Brain microvascular endothelial cell (primary cell): ENCODE measurements at regions not wholly inside any gene's neighbourhood (a gene's known extent, or its start where the extent isn't known, plus 50 kb on each side); places are given as distances from the start of the nearest gene placed in this dataset.

Source experiments
- DNase-seq: peaks from one replicate; pipeline ENCODE4 v3.0.0-alpha.2; 2020
- H3K27ac ChIP-seq: fragments of 250-450 bp; sonication (Bioruptor Pico); 2 replicates; pipeline ENCODE4 v1.5.1; 2020; ENCODE audit warnings: mild to moderate bottlenecking, moderate library complexity
- H3K27me3 ChIP-seq: fragments of 250-450 bp; sonication (Bioruptor Pico); replicated peaks from 2 replicates; pipeline ENCODE4 v1.5.1; 2020; ENCODE audit warnings: mild to moderate bottlenecking
- H3K36me3 ChIP-seq: fragments of 250-450 bp; sonication (Bioruptor Pico); replicated peaks from 2 replicates; pipeline ENCODE4 v1.5.1; 2020; ENCODE audit warnings: mild to moderate bottlenecking
- H3K4me3 ChIP-seq: 2 replicates; pipeline ENCODE4 v1.5.1; 2011; ENCODE audit warnings: low read depth, mild to moderate bottlenecking, control low read depth, low read length, moderate library complexity
- in situ Hi-C: cut with HindIII; loops from 2 replicates; pipeline ENCODE4 v1.10.0; 2017; ENCODE audit warnings: low sequenced_read_pairs, low pct_ligation_motif_present
- TF ChIP-seq, protein P1 (sequence below): IDR thresholded peaks from 2 replicates; pipeline ENCODE4 v1.5.1; 2011; ENCODE audit warnings: low read depth, mild to moderate bottlenecking, moderate library complexity, low read length, control low read depth, inconsistent platforms; ENCODE audit errors: missing control alignments

- DNase-seq: no peak
- in situ Hi-C loops: no loop called here
- Histone ChIP-seq H3K4me3 (no peak overlapping the region), H3K36me3 (no peaks in the 10 kb centered on the region), H3K27ac (no peak overlapping the region), H3K27me3 (no peaks in the 10 kb centered on the region)
- TF ChIP-seq, protein P1, sequence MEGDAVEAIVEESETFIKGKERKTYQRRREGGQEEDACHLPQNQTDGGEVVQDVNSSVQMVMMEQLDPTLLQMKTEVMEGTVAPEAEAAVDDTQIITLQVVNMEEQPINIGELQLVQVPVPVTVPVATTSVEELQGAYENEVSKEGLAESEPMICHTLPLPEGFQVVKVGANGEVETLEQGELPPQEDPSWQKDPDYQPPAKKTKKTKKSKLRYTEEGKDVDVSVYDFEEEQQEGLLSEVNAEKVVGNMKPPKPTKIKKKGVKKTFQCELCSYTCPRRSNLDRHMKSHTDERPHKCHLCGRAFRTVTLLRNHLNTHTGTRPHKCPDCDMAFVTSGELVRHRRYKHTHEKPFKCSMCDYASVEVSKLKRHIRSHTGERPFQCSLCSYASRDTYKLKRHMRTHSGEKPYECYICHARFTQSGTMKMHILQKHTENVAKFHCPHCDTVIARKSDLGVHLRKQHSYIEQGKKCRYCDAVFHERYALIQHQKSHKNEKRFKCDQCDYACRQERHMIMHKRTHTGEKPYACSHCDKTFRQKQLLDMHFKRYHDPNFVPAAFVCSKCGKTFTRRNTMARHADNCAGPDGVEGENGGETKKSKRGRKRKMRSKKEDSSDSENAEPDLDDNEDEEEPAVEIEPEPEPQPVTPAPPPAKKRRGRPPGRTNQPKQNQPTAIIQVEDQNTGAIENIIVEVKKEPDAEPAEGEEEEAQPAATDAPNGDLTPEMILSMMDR: no peak
Measured at GRCh38 chr2:134073023-134073422, 180.8 kb upstream of the MGAT5 start.

DNA sequence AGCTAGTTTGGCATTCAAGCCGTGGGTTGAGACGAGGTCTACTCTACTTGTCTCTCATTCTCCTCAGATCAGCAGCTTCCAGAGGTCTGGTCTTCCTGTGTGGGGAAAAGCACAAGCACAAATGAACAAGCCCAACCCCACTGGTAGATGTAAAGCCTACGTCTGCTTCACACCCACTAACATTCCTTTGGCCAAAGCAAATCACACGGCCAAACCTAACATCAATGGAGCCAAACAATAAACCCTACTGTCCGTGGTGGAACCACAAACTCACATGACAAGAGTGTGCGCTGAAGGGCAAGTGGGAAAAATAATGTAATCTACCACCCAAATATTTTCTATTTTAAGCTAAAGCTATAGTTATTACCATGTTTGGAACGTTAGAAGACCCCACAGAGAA lies 179.3 kb upstream of the MGAT5 start:
- no peaks in the 10 kb centered on the region for H3K27me3 ChIP-seq
- no peak for DNase-seq
- in situ Hi-C loops: no loop called here
- no peak overlapping the region for H3K27ac ChIP-seq
- H3K4me3 ChIP-seq: no peak overlapping the region
- H3K36me3 ChIP-seq: no peaks in the 10 kb centered on the region
- TF ChIP-seq, protein P1: no peak

- Histone ChIP-seq H3K4me3 (no peak overlapping the region), H3K27me3 (no peaks in the 10 kb centered on the region), H3K36me3 (no peaks in the 10 kb centered on the region), H3K27ac (no peak overlapping the region)
- in situ Hi-C loops: no loop called here
- TF ChIP-seq, protein P1: no peak
- DNase-seq: no peak
Measured at GRCh38 chr2:134075204-134075603, 178.7 kb upstream of the MGAT5 start.

DNA sequence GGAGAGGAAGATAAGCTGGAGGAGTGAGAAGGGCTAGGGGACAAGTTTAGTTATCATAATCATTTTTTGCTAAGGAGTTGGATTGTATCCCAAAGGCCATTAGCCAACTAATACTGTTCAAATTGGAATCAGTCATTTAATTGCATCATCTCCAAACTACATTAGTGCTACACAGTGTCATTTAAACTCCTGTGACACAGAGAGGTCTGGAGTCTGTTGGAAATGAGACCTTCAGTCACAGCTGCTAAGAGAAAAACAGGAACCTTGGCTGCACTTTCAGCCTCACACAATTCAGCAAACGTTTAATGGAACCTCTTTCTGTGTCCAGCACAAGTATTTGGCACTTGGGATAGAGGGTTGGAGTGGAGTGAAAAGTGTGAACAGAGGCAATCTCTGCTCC lies 175.5 kb upstream of the MGAT5 start:
- TF ChIP-seq, protein P1: no peak
- no peaks in the 10 kb centered on the region for H3K27me3 ChIP-seq
- H3K4me3 ChIP-seq: no peak overlapping the region
- no peaks in the 10 kb centered on the region for H3K36me3 ChIP-seq
- DNase-seq: no peak
- H3K27ac ChIP-seq: no peak overlapping the region
- in situ Hi-C loops: no loop called here

GRCh38 chr2:134079373-134079772 lies 174.5 kb upstream of the MGAT5 start:
- in situ Hi-C loops: no loop called here
- Histone ChIP-seq H3K36me3 (no peaks in the 10 kb centered on the region), H3K27me3 (no peaks in the 10 kb centered on the region), H3K4me3 (no peak overlapping the region), H3K27ac (no peak overlapping the region)
- no peak for DNase-seq
- TF ChIP-seq, protein P1: no peak

- Histone ChIP-seq H3K27me3 (no peaks in the 10 kb centered on the region), H3K36me3 (no peaks in the 10 kb centered on the region), H3K4me3 (no peak overlapping the region), H3K27ac (no peak overlapping the region)
- DNase-seq: no peak
- TF ChIP-seq, protein P1: no peak
- in situ Hi-C loops: no loop called here
Measured at GRCh38 chr2:134080386-134081089, 173.3 kb upstream of the MGAT5 start.
